ENCODE measurements at regions not wholly inside any gene's neighbourhood (a gene's known extent, or its start where the extent isn't known, plus 50 kb on each side); places are given as distances from the start of the nearest gene placed in this dataset.
"Not testable (repeated sequence)": the region's sequence is repeated elsewhere in the genome, so short reads cannot be mapped to it uniquely, and the experiment has no call there.

GRCh38 chr11:45000918-45001317 is 50.2 kb upstream of the TP53I11 start:
- no peak overlapping the region for H3K4me3 ChIP-seq (replicated peaks in 1 of 2; ENCODE audit: low read depth in 2 of 2, low read length in 2 of 2)
- no peak for DNase-seq (ENCODE audit: low read depth in 2 of 2)
- no peak for TF ChIP-seq CTCF (IDR thresholded peaks at IDR 0.05; ENCODE audit: low read depth, low read length)

GRCh38 chr11:45001466-45002165 is 50.9 kb upstream of the TP53I11 start:
- TF ChIP-seq CTCF (IDR thresholded peaks at IDR 0.05; ENCODE audit: low read depth, low read length), result no peak
- no peak for DNase-seq (ENCODE audit: low read depth in 2 of 2)
- H3K4me3 ChIP-seq (replicated peaks in 1 of 2; ENCODE audit: low read depth in 2 of 2, low read length in 2 of 2), result no peak overlapping the region

GRCh38 chr11:45005106-45005505 is 54.4 kb upstream of the TP53I11 start:
- DNase-seq (ENCODE audit: low read depth in 2 of 2), result no peak
- TF ChIP-seq CTCF (IDR thresholded peaks at IDR 0.05; ENCODE audit: low read depth, low read length), result no peak
- H3K4me3 ChIP-seq (replicated peaks in 1 of 2; ENCODE audit: low read depth in 2 of 2, low read length in 2 of 2), result no peak overlapping the region

GRCh38 chr11:45007011-45007410 is 56.3 kb upstream of the TP53I11 start:
- no peak for DNase-seq (ENCODE audit: low read depth in 2 of 2)
- no peak for TF ChIP-seq CTCF (IDR thresholded peaks at IDR 0.05; ENCODE audit: low read depth, low read length)

GRCh38 chr11:45015983-45016382 is 65.3 kb upstream of the TP53I11 start:
- not testable (repeated sequence) for DNase-seq (ENCODE audit: low read depth in 2 of 2); H3K4me3 ChIP-seq (replicated peaks in 1 of 2; ENCODE audit: low read depth in 2 of 2, low read length in 2 of 2)

More at GRCh38 chr11:45007011-45007410, 56.3 kb upstream of the TP53I11 start:
- H3K4me3 ChIP-seq (replicated peaks in 1 of 2; ENCODE audit: low read depth in 2 of 2, low read length in 2 of 2), result no peak overlapping the region

GRCh38 chr11:45016446-45016845 is 65.8 kb upstream of the TP53I11 start:
- H3K4me3 ChIP-seq (replicated peaks in 1 of 2; ENCODE audit: low read depth in 2 of 2, low read length in 2 of 2); DNase-seq (ENCODE audit: low read depth in 2 of 2): not testable (repeated sequence)

GRCh38 chr11:45017329-45017728 is 66.6 kb upstream of the TP53I11 start:
- H3K4me3 ChIP-seq (replicated peaks in 1 of 2; ENCODE audit: low read depth in 2 of 2, low read length in 2 of 2), result no peak overlapping the region
- TF ChIP-seq CTCF (IDR thresholded peaks at IDR 0.05; ENCODE audit: low read depth, low read length), result peak; percentile 3
- DNase-seq (ENCODE audit: low read depth in 2 of 2), result no peak

GRCh38 chr11:45021001-45021400 is 70.3 kb upstream of the TP53I11 start:
- peak in 1 of 2 donors; percentile 40 for DNase-seq (ENCODE audit: low read depth in 2 of 2)
- TF ChIP-seq CTCF (IDR thresholded peaks at IDR 0.05; ENCODE audit: low read depth, low read length), result no peak

More at GRCh38 chr11:45021001-45021400, 70.3 kb upstream of the TP53I11 start:
- H3K4me3 ChIP-seq (replicated peaks in 1 of 2; ENCODE audit: low read depth in 2 of 2, low read length in 2 of 2), result no peak overlapping the region

Measured in cardiac fibroblast (primary cell).